ENCODE measurements at regions not wholly inside any gene's neighbourhood (a gene's known extent, or its start where the extent isn't known, plus 50 kb on each side); places are given as distances from the start of the nearest gene placed in this dataset.
A peak's percentile ranks its signal among the peaks of the same experiment; 100 is the strongest.

DNA sequence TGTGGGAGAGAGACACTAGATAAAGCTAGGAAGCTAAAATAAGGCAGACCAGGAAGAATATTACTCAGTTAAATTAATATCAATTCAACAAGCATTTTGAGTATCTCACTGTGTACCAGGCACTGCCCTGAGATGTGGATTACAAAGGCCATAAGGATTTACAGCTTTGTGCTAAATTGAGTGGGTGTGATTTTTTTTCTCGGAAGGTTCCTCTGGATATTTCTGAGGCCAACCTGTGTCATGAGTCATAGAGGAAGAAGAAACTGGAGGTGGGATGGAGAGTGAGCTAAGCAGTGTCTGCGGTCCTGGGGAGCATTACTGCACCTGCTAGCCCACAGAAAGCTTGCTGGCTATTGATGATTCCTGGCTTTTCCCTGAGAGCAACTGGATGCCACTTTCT, 135.2 kb downstream of the RFPL4B start:
- TF ChIP-seq, protein P1, sequence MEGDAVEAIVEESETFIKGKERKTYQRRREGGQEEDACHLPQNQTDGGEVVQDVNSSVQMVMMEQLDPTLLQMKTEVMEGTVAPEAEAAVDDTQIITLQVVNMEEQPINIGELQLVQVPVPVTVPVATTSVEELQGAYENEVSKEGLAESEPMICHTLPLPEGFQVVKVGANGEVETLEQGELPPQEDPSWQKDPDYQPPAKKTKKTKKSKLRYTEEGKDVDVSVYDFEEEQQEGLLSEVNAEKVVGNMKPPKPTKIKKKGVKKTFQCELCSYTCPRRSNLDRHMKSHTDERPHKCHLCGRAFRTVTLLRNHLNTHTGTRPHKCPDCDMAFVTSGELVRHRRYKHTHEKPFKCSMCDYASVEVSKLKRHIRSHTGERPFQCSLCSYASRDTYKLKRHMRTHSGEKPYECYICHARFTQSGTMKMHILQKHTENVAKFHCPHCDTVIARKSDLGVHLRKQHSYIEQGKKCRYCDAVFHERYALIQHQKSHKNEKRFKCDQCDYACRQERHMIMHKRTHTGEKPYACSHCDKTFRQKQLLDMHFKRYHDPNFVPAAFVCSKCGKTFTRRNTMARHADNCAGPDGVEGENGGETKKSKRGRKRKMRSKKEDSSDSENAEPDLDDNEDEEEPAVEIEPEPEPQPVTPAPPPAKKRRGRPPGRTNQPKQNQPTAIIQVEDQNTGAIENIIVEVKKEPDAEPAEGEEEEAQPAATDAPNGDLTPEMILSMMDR (IDR thresholded peaks at IDR 0.05; ENCODE audit: low read length, missing control alignments) = no peak

DNA sequence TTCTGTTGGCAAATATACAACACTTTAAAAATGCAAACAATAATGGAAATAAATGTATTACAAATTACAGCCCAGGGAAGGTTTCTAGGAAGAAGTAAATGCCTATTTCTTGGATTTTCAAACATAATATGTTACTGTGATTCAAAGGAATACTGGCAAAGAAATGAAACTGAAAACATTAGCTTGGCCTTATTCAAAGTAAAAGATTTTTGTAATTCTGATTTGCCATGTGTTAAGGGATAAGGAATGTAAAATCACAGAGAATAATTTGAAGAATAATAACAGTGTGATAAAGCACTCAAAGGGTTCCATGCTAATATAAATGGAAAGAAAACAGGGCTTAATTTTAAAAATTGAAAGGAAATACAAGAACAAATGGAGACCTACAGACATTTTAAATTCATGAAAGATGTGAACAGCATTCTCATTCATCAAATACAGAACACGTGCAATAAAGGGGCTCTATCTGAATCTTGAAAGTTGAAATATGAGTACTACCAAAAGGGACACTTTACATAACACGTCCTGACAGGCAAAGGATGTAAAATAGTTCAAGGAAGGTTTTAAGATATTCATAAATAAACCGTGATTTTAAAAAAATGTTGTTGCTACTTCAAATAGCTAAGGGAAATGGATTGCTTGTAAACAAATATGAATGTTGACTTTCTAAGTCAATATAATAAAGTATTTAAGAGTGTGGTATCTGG, 138.1 kb downstream of the RFPL4B start:
- H3K4me3 ChIP-seq (replicated peaks; ENCODE audit: low read depth, low read length) = no peak overlapping the region
- TF ChIP-seq, protein P1 (IDR thresholded peaks at IDR 0.05; ENCODE audit: low read length, missing control alignments) = no peak
- DNase-seq (ENCODE audit: low read depth) = peak; percentile 3

More for the DNA sequence above, 135.2 kb downstream of the RFPL4B start:
- DNase-seq (ENCODE audit: low read depth) = no peak
- no peak overlapping the region for H3K4me3 ChIP-seq (replicated peaks; ENCODE audit: low read depth, low read length)

DNA sequence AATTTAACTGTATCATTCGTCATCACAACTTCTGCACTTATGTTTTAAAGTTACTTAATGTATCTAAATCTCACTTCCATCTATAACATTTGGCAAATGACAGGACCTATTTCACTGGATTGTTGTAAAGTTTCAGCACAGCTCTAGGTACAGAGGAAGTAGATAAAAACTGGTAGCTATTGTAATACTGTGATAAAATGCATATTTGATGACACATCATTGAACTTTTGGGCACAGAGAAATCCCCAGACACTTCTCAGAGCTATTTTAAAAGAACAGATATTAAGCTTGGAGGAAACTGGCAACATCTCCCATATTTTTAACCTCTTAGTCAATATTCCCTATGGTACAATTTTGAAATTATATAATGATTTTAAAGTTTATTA, 138.7 kb downstream of the RFPL4B start:
- DNase-seq (ENCODE audit: low read depth) = peak; percentile 58
- TF ChIP-seq, protein P1 (IDR thresholded peaks at IDR 0.05; ENCODE audit: low read length, missing control alignments) = no peak
- H3K4me3 ChIP-seq (replicated peaks; ENCODE audit: low read depth, low read length) = no peak overlapping the region

DNA sequence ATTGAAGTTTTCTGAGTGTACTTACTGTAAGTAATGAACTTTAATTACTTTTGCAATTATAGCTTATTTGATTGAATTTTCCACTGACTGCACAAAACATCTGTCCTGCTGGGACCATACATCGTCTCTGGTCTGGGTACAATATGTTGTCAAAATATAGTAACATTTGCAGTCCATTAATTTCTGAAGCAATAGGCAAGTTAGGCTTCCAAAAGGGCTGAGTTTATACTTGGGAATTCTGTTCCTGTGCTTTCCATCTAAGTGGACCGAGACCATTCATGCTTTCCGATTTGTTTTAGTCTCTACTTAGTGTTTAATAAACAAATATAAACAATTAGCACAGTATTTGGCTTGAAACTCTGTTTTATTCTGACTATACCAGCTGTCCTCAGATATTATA, 139.3 kb downstream of the RFPL4B start:
- DNase-seq (ENCODE audit: low read depth) = no peak
- TF ChIP-seq, protein P1 (IDR thresholded peaks at IDR 0.05; ENCODE audit: low read length, missing control alignments) = no peak

DNA sequence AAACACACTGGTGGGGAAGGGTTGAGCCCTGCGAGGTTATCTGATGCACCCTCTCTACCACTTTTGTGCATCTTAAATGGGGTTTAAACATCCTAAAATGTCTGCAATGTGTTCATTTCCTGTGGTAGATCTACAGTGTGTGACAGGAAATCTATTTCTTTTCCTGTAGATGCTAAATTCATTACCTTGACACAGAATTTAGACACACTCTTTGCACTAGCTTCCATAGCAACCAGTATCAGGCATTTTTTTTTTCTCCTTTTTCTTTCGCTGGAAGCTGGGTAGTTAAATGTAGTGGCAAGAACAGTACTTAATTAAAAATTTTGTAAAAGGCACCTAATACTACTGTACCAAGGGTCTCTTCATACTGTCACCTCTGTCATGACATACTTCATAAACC, 141.1 kb downstream of the RFPL4B start:
- TF ChIP-seq, protein P1 (IDR thresholded peaks at IDR 0.05; ENCODE audit: low read length, missing control alignments) = no peak
- DNase-seq (ENCODE audit: low read depth) = no peak
- no peak overlapping the region for H3K4me3 ChIP-seq (replicated peaks; ENCODE audit: low read depth, low read length)

More for the DNA sequence above, 139.3 kb downstream of the RFPL4B start:
- H3K4me3 ChIP-seq (replicated peaks; ENCODE audit: low read depth, low read length) = no peak overlapping the region

DNA sequence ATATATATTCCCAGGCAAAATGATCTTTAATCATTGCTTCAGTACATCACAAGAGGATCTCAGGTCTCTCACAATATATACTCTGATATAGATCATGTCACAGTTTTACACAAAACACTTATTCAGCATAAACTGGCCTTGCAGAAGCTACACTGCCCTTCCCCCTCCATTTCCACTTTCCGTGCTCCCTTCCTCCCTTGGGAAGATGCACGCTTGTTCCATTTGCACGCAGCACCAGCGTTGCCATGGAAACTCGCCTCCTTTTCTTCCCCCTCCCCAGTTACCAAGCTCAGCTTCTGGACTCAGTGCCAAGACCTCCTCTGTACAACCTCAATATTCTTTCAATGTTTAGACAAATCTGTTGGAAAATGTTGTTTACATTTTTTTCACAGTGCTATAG, 154.6 kb downstream of the RFPL4B start:
- TF ChIP-seq, protein P1 (IDR thresholded peaks at IDR 0.05; ENCODE audit: low read length, missing control alignments) = no peak
- DNase-seq (ENCODE audit: low read depth) = peak; percentile 68
- H3K4me3 ChIP-seq (replicated peaks; ENCODE audit: low read depth, low read length) = no peak overlapping the region
